GM21737 (cell line): ENCODE measurements at regions not wholly inside any gene's neighbourhood (a gene's known extent, or its start where the extent isn't known, plus 50 kb on each side); places are given as distances from the start of the nearest gene placed in this dataset.
"Not testable (repeated sequence)": the region's sequence is repeated elsewhere in the genome, so short reads cannot be mapped to it uniquely, and the experiment has no call there.

Source experiments
- ATAC-seq: cut with Tn5 transposase; IDR thresholded peaks from one replicate; pipeline ENCODE4 v1.9.1; 2021; ENCODE audit warnings: mild to moderate bottlenecking, moderate library complexity; ENCODE audit not compliant: unreplicated experiment

DNA sequence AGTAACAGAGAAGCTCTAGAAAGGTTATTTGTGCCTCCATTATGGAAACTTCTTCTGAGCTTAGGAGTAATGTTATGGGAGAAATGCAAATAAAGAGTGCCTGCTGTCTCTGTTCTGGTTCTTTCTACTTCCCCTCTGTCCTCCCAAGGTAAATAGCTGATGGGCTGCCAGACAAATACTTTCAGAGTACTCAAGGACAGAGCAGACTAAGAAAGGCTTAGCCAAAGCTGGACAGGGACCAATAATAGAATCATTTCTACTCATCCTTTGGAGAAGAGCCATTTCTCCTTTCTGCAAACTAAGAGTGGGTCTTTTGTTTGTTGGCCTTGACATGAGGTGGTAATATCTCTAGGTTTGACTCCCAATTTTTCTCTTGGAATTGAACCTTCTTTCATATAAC is 136.1 kb downstream of the MID1IP1 start:
- ATAC-seq, result no peak

GRCh38 chrX:38937926-38938325 is 136.7 kb downstream of the MID1IP1 start:
- ATAC-seq, result no peak

DNA sequence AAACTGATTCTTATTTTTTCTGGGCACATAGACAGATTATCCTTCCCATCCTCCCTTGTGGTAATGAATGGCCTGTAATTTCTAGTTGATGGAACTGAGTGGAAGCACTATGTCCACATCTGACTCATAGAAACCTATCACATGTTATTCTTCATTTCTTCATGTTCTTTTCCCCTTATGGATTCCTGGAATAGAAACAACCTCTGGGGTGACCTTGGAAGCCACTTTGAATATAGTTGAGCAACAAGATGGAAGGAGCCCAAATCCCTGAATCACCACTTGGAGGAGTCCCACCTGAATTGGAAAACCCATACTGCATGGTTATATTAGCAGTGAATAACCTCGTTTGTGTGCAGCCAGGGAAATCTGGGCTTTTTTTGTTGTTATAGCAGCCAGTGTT is 137.8 kb downstream of the MID1IP1 start:
- ATAC-seq, result no peak

DNA sequence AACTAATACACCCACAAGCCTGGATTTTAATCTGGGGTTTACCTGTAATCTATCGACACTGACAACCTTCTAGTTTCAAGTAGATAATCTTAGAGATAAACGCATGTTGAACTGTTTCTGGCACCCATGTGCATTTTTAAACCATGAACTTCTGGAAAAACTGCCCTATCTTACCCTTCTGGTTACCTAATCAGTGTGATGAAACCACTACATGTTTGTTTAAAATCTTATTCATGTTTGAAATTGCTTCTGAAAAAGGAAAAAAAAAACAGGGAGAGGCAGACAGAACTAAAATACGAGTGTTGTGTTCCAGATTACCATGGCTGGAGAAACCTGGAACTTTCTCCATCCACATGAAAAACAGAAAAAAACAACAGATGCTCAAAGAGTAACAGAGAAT is 139.3 kb downstream of the MID1IP1 start:
- ATAC-seq, result no peak

DNA sequence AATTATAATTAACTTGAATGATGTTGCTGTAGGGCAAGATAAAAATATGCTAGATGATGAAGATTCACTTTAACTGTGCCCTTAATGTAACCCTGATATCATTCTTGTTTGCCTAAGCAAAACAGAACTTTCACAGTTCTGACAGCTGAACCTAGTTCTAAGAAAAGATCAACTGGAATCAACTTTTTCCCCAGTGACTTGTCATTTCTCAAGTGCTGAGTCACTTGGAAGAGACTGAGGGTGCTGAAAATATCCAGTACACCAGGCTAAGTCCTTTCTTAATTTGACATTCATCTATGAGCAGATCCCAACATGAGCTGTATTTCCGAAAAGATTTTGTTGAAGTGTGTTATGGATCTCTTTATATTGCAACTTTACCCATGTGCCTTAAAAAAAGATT is 140.4 kb downstream of the MID1IP1 start:
- ATAC-seq, result no peak

GRCh38 chrX:38943120-38943519 is 141.9 kb downstream of the MID1IP1 start:
- no peak for ATAC-seq

DNA sequence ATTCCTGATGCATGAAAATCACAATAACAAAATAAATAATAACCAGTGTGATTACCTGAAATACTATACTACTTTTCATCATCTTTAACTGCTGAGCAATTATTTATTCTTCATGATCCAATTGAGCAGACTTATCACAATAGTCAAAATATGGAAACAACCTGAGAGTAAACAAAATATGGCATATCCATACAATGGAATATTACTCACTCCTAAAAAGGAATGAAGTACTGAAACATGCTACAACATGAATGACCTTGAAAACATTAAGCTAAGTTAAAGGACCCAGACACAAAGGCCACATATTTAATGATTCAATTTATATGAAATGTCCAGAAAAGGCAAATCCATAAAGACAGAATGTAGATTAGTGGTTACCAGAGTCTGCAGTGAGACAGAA is 146.8 kb downstream of the MID1IP1 start:
- ATAC-seq, result no peak

- ATAC-seq, result no peak
These were observed 153.3 kb downstream of the MID1IP1 start for GRCh38 chrX:38954520-38954919.

- no peak for ATAC-seq
These were observed 158.5 kb downstream of the MID1IP1 start for GRCh38 chrX:38959736-38960135.

DNA sequence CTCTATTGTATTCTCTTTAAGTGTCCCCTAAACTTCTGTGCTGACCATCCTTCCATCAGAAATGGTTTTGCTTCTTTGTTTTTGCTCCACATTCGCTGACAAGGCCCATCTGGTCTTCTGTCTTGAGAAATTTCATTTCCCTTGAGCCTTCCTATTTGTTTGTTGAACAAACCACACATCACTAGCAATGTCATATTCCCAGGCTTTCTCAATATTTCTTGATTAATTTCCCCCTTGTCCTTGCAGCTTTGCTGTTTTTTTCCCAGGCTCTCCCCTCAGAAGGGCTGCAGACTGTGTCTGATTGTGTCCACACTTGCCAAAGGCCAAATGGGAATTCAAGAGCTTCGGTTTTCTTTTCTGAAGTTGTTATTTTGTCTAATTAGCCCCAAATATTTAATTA is 158.9 kb downstream of the MID1IP1 start:
- no peak for ATAC-seq

GRCh38 chrX:38961936-38962335 is 160.7 kb downstream of the MID1IP1 start:
- ATAC-seq, result no peak

DNA sequence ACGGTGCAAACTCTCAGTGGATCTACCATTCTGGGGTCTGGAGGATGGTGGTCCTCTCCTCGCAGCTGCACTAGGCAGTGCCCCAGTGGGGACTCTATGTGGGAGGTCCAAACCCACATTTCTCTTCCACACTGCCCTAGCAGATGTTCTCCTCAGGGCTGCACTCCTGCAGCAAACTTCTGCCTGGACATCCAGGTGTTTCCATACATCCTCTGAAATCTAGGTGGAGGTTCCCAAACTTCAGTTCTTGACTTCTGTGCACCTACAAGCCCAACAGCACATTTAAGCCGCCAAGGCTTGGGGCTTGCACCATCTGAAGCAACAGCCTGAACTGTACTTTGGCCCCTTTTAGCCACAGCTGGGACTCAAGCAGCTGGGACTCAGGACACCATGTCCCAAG is 162.0 kb downstream of the MID1IP1 start:
- not testable (repeated sequence) for ATAC-seq

DNA sequence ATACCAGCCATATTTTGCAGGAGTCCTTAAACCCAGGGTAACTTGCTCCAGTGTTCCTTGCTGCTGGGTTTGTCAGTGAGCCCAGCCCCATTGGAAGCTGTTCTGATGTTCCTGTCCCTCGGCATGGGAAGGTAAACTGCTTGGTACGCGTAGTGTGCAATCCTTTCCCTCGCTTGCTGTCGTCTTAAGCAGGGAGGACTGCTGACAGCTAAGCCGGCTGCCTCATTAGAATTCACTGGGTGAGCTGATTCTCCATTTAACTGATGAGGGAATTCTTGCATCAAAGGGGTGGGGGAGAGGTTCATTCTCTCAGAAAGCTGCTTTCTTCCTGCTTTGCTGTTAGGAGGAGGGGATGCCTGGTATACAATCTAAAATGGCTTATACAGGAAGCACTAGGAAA is 164.6 kb downstream of the MID1IP1 start:
- no peak for ATAC-seq

GRCh38 chrX:38968344-38969216 is 167.3 kb downstream of the MID1IP1 start:
- ATAC-seq, result no peak

DNA sequence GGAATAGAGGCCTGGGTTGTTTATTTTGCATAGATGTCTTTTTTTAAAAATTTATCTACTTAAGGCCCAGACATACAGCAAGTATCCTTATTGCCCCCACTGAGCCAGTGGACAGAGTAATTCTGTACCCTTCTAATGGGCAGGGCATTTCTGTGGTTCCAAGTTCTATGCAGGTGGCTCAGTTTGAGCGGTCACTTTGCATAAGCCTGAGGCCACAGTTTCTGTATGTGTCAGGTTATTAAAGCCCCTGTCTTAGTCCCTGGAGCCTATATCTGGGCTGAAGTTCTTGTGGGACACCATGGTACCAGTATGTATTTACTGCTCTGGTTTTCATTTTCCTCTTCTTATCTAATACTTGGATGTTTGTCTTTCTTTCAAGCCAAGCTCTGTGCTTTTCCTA is 168.8 kb downstream of the MID1IP1 start:
- no peak for ATAC-seq

GRCh38 chrX:38970845-38971244 is 169.6 kb downstream of the MID1IP1 start:
- ATAC-seq, result no peak

- ATAC-seq, result no peak
These were observed 172.1 kb downstream of the MID1IP1 start for GRCh38 chrX:38973322-38973721.

GRCh38 chrX:38974542-38974941 is 173.3 kb downstream of the MID1IP1 start:
- no peak for ATAC-seq

- no peak for ATAC-seq
These were observed 174.2 kb downstream of the MID1IP1 start for GRCh38 chrX:38975368-38975942.

- ATAC-seq, result no peak
These were observed 181.1 kb downstream of the MID1IP1 start for GRCh38 chrX:38982370-38982769.

GRCh38 chrX:38982843-38983242 is 181.6 kb downstream of the MID1IP1 start:
- no peak for ATAC-seq

- no peak for ATAC-seq
These were observed 184.1 kb downstream of the MID1IP1 start for GRCh38 chrX:38985375-38985774.

DNA sequence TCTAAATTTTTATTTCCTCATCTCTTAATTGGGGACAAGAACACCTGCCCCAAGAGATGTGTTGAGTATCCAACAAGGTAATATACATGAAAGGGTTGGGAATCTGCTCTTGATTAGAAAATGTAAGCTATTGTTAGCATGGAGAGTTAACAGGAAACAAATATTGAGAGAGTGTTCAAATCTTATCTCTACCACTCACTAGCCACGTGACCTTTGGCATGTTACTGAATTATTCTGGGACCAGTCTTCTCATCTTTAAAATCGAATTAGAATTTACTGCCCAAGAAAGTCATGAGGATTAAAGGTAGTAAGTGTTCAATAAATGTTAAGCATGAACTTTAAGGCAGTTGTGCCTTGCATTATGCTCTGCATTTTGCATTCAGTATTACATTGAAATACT is 184.7 kb downstream of the MID1IP1 start:
- ATAC-seq, result no peak
